ENCODE measurements at regions not wholly inside any gene's neighbourhood (a gene's known extent, or its start where the extent isn't known, plus 50 kb on each side); places are given as distances from the start of the nearest gene placed in this dataset.

DNA sequence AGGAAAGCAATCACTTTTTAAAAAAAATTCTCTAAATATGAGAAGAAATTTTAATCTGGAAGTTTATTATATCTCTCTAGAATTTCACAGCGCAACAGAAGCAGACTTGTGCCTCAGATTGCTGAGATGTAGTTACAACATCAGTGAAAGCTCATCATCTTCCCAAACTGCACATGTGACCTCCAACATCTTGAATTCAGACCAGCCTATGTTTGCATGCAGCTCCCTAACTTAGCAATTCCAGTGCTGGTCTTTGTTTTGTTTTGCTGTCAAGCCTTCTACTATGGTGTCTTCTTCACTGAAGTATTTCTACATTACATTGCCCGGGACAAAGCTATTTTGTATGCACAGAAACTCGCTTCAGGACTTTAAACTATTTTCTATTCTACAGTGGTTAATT lies 684.8 kb upstream of the PTBP2 start:
- Histone ChIP-seq H3K27me3 (replicated peaks in 1 of 4; ENCODE audit: control insufficient read depth in 3 of 4, extremely low read depth in 1 of 4, insufficient read depth in 3 of 4, low read length in 3 of 4) (no peaks in the 10 kb centered on the region), H3K79me1 (ENCODE audit: low read depth, low read length) (no peaks in the 10 kb centered on the region), H2BK120ac (replicated peaks; ENCODE audit: low read depth, low read length) (no peak overlapping the region), H2AK5ac (ENCODE audit: low read depth, low read length) (no peak overlapping the region), H4K5ac (ENCODE audit: insufficient read length, low read depth, low read length) (no peak overlapping the region), H3K4me2 (ENCODE audit: insufficient read depth in 1 of 2, low read depth in 2 of 2, low read length in 2 of 2) (no peak overlapping the region), H2BK20ac (ENCODE audit: low read length) (no peak overlapping the region), H3K9me3 (ENCODE audit: insufficient read depth in 2 of 2, low read depth in 1 of 2, low read length in 1 of 2) (no peaks in the 10 kb centered on the region), H3K14ac (ENCODE audit: insufficient read length) (no peak overlapping the region), H3K36me3 (ENCODE audit: control insufficient read depth in 2 of 4, insufficient read depth in 4 of 4, low read length in 3 of 4) (no peaks in the 10 kb centered on the region), H3K18ac (ENCODE audit: extremely low read depth, low read length) (no peak overlapping the region), H4K8ac (ENCODE audit: extremely low read depth, insufficient read depth, low read length) (no peak overlapping the region), H3K27ac (ENCODE audit: low read depth, low read length) (no peak overlapping the region), H3K79me2 (ENCODE audit: control insufficient read depth in 1 of 2, insufficient read depth in 2 of 2, low read length in 2 of 2) (no peaks in the 10 kb centered on the region), H3K23me2 (ENCODE audit: low read depth, low read length) (no peaks in the 10 kb centered on the region), H2BK5ac (ENCODE audit: low read depth, low read length) (no peak overlapping the region), H3K9ac (replicated peaks in 1 of 4; ENCODE audit: extremely low read depth in 1 of 4, low read depth in 3 of 4, low read length in 3 of 4) (no peak overlapping the region), H3K4me1 (replicated peaks in 1 of 4; ENCODE audit: control insufficient read depth in 3 of 4, insufficient read depth in 4 of 4, low read length in 3 of 4) (no peaks in the 10 kb centered on the region), H2AFZ (ENCODE audit: low read length) (no peak overlapping the region), H3K4me3 (ENCODE audit: extremely low read depth in 1 of 4, insufficient read depth in 2 of 4, low read depth in 3 of 4, low read length in 4 of 4) (no peak overlapping the region), H3K4ac (replicated peaks; ENCODE audit: insufficient read length, low read depth, low read length) (no peak overlapping the region), H3K56ac (replicated peaks; ENCODE audit: insufficient read length, low read depth, low read length) (no peak overlapping the region), H4K20me1 (replicated peaks in 1 of 2; ENCODE audit: control insufficient read depth in 1 of 2, insufficient read depth in 2 of 2, low read length in 2 of 2) (no peaks in the 10 kb centered on the region), H2BK15ac (ENCODE audit: low read length) (no peak overlapping the region), H4K91ac (replicated peaks; ENCODE audit: insufficient read length, low read length) (no peak overlapping the region), H3K23ac (ENCODE audit: insufficient read length) (no peak overlapping the region), H2BK12ac (ENCODE audit: low read depth, low read length) (no peak overlapping the region)
- DNase-seq (ENCODE audit: low read depth in 1 of 2, low spot score in 2 of 2) (no peak), FAIRE-seq (no peak)
- TF ChIP-seq BCL11A (IDR thresholded peaks at IDR 0.05; ENCODE audit: low read depth in 2 of 2, low read length in 2 of 2) (no peak), KDM1A (IDR thresholded peaks at IDR 0.05; ENCODE audit: borderline replicate concordance, low read length) (no peak), ASH2L (IDR thresholded peaks at IDR 0.05; ENCODE audit: low read length) (no peak), SP2 (IDR thresholded peaks at IDR 0.05; ENCODE audit: low read length) (no peak), JUN (IDR thresholded peaks at IDR 0.05; ENCODE audit: low read depth, low read length) (no peak), TAF7 (optimal IDR thresholded peaks at IDR 0.05; ENCODE audit: borderline replicate concordance, low read depth, low read length) (no peak), EP300 (IDR thresholded peaks at IDR 0.05; ENCODE audit: borderline replicate concordance in 1 of 2, low read depth in 2 of 2, low read length in 2 of 2) (no peak), POLR2A (IDR thresholded peaks at IDR 0.05; ENCODE audit: control extremely low read depth in 1 of 2, low read depth in 2 of 2, low read length in 2 of 2) (no peak), GTF2F1 (IDR thresholded peaks at IDR 0.05; ENCODE audit: borderline replicate concordance, low read depth, low read length) (no peak), TBP (IDR thresholded peaks at IDR 0.05; ENCODE audit: low read depth, low read length) (no peak)
- TF ChIP-seq, protein P1, sequence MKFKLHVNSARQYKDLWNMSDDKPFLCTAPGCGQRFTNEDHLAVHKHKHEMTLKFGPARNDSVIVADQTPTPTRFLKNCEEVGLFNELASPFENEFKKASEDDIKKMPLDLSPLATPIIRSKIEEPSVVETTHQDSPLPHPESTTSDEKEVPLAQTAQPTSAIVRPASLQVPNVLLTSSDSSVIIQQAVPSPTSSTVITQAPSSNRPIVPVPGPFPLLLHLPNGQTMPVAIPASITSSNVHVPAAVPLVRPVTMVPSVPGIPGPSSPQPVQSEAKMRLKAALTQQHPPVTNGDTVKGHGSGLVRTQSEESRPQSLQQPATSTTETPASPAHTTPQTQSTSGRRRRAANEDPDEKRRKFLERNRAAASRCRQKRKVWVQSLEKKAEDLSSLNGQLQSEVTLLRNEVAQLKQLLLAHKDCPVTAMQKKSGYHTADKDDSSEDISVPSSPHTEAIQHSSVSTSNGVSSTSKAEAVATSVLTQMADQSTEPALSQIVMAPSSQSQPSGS (IDR thresholded peaks at IDR 0.05; ENCODE audit: low read length), result no peak
- 87% methylated on average over 3 of the region's 3 CpGs; no CpG with 5 or more reads in 1 of the 2 experiments for WGBS, 2 experiments (ENCODE audit: extremely low coverage in 1 of 2, insufficient coverage in 1 of 2, insufficient read length in 1 of 2, insufficient replicate concordance in 2 of 2, low coverage in 1 of 2, low lambda C conversion rate in 2 of 2, missing lambda C conversion rate in 1 of 2)
- ChIA-PET POLR2A (ENCODE audit: partially characterized antibody) (no interaction called here), CTCF (ENCODE audit: partially characterized antibody) (no interaction called here)

Measured in H1 (cell line).